GM12878 (cell line): ENCODE measurements at regions not wholly inside any gene's neighbourhood (a gene's known extent, or its start where the extent isn't known, plus 50 kb on each side); places are given as distances from the start of the nearest gene placed in this dataset.

Source experiments
- ATAC-seq: fragments of 200-7000 bp; cut with Tn5 transposase; 3 replicates; pipeline ENCODE4 v1.9.1; 2020; ENCODE audit warnings: mild to moderate bottlenecking, moderate library complexity
- BruUV-seq: library from RNA; stranded (reverse); fragments of 400-500 nt; replicated peaks from 2 replicates; lab custom pipeline; 2021; lab: Mats Ljungman, UMichigan
- CTCF ChIA-PET: fragments of 300-600 bp; sonication (Branson Sonifier 250); formaldehyde crosslinking; extraction: SDS; loops from one replicate; lab custom pipeline; 2021; ENCODE audit warnings: inconsistent platforms; lab: Yijun Ruan, JAX
- POLR2A ChIA-PET: fragments of 350-600 bp; formaldehyde crosslinking; extraction: SDS; loops from one replicate; lab custom pipeline; 2021; ENCODE audit warnings: inconsistent platforms; lab: Charles Lee
- RAD21 ChIA-PET: fragments of 300-600 bp; sonication (Branson Sonifier 250); formaldehyde crosslinking; loops from one replicate; lab custom pipeline; 2023; ENCODE audit warnings: antibody characterized with exemption; ENCODE audit not compliant: unreplicated experiment; lab: Charles Lee
- SMC1A ChIA-PET: fragments of 300-600 bp; sonication (Branson Sonifier 250); formaldehyde crosslinking; loops from one replicate; lab custom pipeline; 2023; ENCODE audit not compliant: unreplicated experiment, uncharacterized antibody; lab: Charles Lee
- DNase-seq: peaks from one replicate; pipeline ENCODE4 v3.0.0-alpha.2; 2011; ENCODE audit warnings: low read depth, low spot score
- FAIRE-seq: peaks from 3 replicates; lab custom pipeline; 2011; peaks lifted over from hg19 to GRCh38; lab: Jason Lieb, UNC
- H2AFZ ChIP-seq: 2 replicates; pipeline ENCODE4 v1.6.0; 2011; ENCODE audit warnings: low read depth, low read length, control low read depth; ENCODE audit not compliant: control insufficient read depth
- H3K27ac ChIP-seq: 2 replicates; pipeline ENCODE4 v1.5.1; 2011; ENCODE audit warnings: control low read depth; ENCODE audit not compliant: control insufficient read depth, insufficient read depth
- H3K27me3 ChIP-seq, 2 experiments: replicated peaks in 1 of 2; 2 replicates each; pipeline versions ENCODE4 v1.6.0 to v1.6.1; 2011; ENCODE audit warnings: low read length in 1 of 2; ENCODE audit not compliant: control insufficient read depth in 2 of 2, insufficient read depth in 2 of 2
- H3K36me3 ChIP-seq, 2 experiments: 2 replicates each; pipeline ENCODE4 v1.5.1; 2011; ENCODE audit warnings: low read length in 1 of 2; ENCODE audit not compliant: control insufficient read depth in 2 of 2, insufficient read depth in 2 of 2
- H3K4me1 ChIP-seq: 2 replicates; pipeline ENCODE4 v1.6.1; 2011; ENCODE audit warnings: mild to moderate bottlenecking, low read length, moderate library complexity, mixed read lengths; ENCODE audit not compliant: control insufficient read depth, insufficient read depth
- H3K4me2 ChIP-seq: 2 replicates; pipeline ENCODE4 v1.6.0; 2011; ENCODE audit warnings: control low read depth; ENCODE audit not compliant: control insufficient read depth, insufficient read depth
- H3K4me3 ChIP-seq: fragments of 200-600 bp; sonication (generic); 2 replicates; pipeline ENCODE4 v1.5.1; 2016
- H3K79me2 ChIP-seq: 2 replicates; pipeline ENCODE4 v1.6.0; 2011; ENCODE audit warnings: low read length; ENCODE audit not compliant: control insufficient read depth, insufficient read depth
- H3K9ac ChIP-seq: 2 replicates; pipeline ENCODE4 v1.8.0; 2011; ENCODE audit warnings: low read length, control low read depth, mixed read lengths; ENCODE audit not compliant: control insufficient read depth, insufficient read depth
- H3K9me3 ChIP-seq: replicated peaks from 3 replicates; pipeline ENCODE4 v1.5.1; 2011; ENCODE audit warnings: mild to moderate bottlenecking, low read length; ENCODE audit not compliant: control insufficient read depth, insufficient read depth
- H4K20me1 ChIP-seq: 2 replicates; pipeline ENCODE4 v1.6.0; 2011; ENCODE audit not compliant: control insufficient read depth, insufficient read depth
- CREB1 ChIP-seq: IDR thresholded peaks from 2 replicates; pipeline ENCODE4 v1.6.1; 2012; ENCODE audit warnings: low read depth, mild to moderate bottlenecking, inconsistent platforms
- ELK1 ChIP-seq: IDR thresholded peaks from 2 replicates; pipeline ENCODE4 v1.6.1; 2012; ENCODE audit warnings: low read depth, low read length, improper control_type of control experiment
- EP300 ChIP-seq, 2 experiments: fragments of 150-350 bp in 1 of 2; IDR thresholded peaks; 2 replicates each; pipeline ENCODE4 v1.6.1; 2011 to 2012; ENCODE audit warnings: low read depth in 2 of 2, low read length in 2 of 2, borderline replicate concordance in 1 of 2, improper control_type of control experiment in 1 of 2, inconsistent platforms in 1 of 2; ENCODE audit not compliant: control insufficient read depth in 1 of 2
- FOS ChIP-seq: IDR thresholded peaks from 3 replicates; pipeline ENCODE4 v1.6.1; 2011; ENCODE audit warnings: borderline replicate concordance; ENCODE audit not compliant: insufficient read length; ENCODE audit errors: extremely low read depth
- GABPA ChIP-seq: IDR thresholded peaks from 2 replicates; pipeline ENCODE4 v1.6.1; 2014; ENCODE audit warnings: antibody characterized with exemption, low read depth, mild to moderate bottlenecking, inconsistent platforms
- IKZF1 ChIP-seq: fragments of 450-650 bp; conservative IDR thresholded peaks from 2 replicates; pipeline ENCODE4 v1.6.1; 2017; ENCODE audit warnings: antibody characterized with exemption, mild to moderate bottlenecking
- LARP7 ChIP-seq: fragments of 450-650 bp; IDR thresholded peaks from 2 replicates; pipeline ENCODE4 v1.6.1; 2017; ENCODE audit warnings: mild to moderate bottlenecking
- MYB ChIP-seq: fragments of 150-350 bp; IDR thresholded peaks from 2 replicates; pipeline ENCODE4 v1.6.1; 2014; ENCODE audit warnings: mild to moderate bottlenecking, low read depth, low read length, borderline replicate concordance
- NR2F1 ChIP-seq: fragments of 450-650 bp; conservative IDR thresholded peaks from 2 replicates; pipeline ENCODE4 v1.6.1; 2017; ENCODE audit warnings: mild to moderate bottlenecking
- RB1 ChIP-seq: fragments of 450-650 bp; formaldehyde crosslinking; IDR thresholded peaks from 2 replicates; pipeline ENCODE4 v1.6.1; 2017; ENCODE audit warnings: mild to moderate bottlenecking, borderline replicate concordance
- RBBP5 ChIP-seq: fragments of 200-600 bp; sonication (generic); conservative IDR thresholded peaks from 2 replicates; pipeline ENCODE4 v1.6.1; 2016
- RUNX3 ChIP-seq: IDR thresholded peaks from 2 replicates; pipeline ENCODE4 v1.6.1; 2012; ENCODE audit warnings: low read length, inconsistent platforms
- SIX5 ChIP-seq: IDR thresholded peaks from 2 replicates; pipeline ENCODE4 v1.6.1; 2011; ENCODE audit warnings: mild to moderate bottlenecking, low read depth, low read length, moderate library complexity; ENCODE audit not compliant: severe bottlenecking
- SMAD5 ChIP-seq: IDR thresholded peaks from 2 replicates; pipeline ENCODE4 v1.6.1; 2016; ENCODE audit warnings: antibody characterized with exemption, low read depth
- STAT1 ChIP-seq: fragments of 450-650 bp; conservative IDR thresholded peaks from 2 replicates; pipeline ENCODE4 v1.6.1; 2014; ENCODE audit warnings: antibody characterized with exemption, mild to moderate bottlenecking
- SUZ12 ChIP-seq: fragments of 200-600 bp; sonication (generic); IDR thresholded peaks from one replicate; pipeline ENCODE4 v1.6.1; 2018; ENCODE audit warnings: antibody characterized with exemption, mild to moderate bottlenecking; ENCODE audit not compliant: unreplicated experiment
- WGBS: methylation state at CpG from one replicate; pipeline ENCODE4 v1.1.6; 2016; ENCODE audit warnings: low lambda C conversion rate; ENCODE audit not compliant: insufficient replicate concordance, insufficient coverage; ENCODE audit errors: missing lambda C conversion rate; 5-methylcytosine and 5-hydroxymethylcytosine counted together
- in situ Hi-C: fragments of 300-500 bp; cut with MboI; formaldehyde crosslinking; loops from 9 replicates; pipeline ENCODE4 v1.14.3; 2018; ENCODE audit warnings: mixed read lengths
- intact Hi-C: fragments of 100-400 bp; cut with micrococcal nuclease; formaldehyde crosslinking; loops from one replicate; pipeline ENCODE4 v1.14.2; 2022; ENCODE audit not compliant: unreplicated experiment
- TF ChIP-seq, protein P1 (sequence below): fragments of 450-650 bp; IDR thresholded peaks from 2 replicates; pipeline ENCODE4 v1.6.1; 2014; ENCODE audit warnings: mild to moderate bottlenecking

- no peak for ATAC-seq
- DNase-seq, result no peak
- RAD21 ChIA-PET, result no interaction called here
- no peaks in the 10 kb centered on the region for H3K27me3 ChIP-seq
- no peaks in the 10 kb centered on the region for H3K4me1 ChIP-seq
- H3K36me3 ChIP-seq, result no peaks in the 10 kb centered on the region
- BruUV-seq, result no TSS peak
- TF ChIP-seq RBBP5 (no peak), SUZ12 (no peak), NR2F1 (no peak), STAT1 (no peak), RUNX3 (no peak), SIX5 (no peak), MYB (no peak), ELK1 (no peak), IKZF1 (no peak), FOS (no peak), RB1 (no peak), EP300 (IDR thresholded peaks at IDR 0.05; ENCODE audit: borderline replicate concordance in 1 of 2, control insufficient read depth in 1 of 2, low read depth in 2 of 2, low read length in 2 of 2) (no peak), GABPA (no peak), CREB1 (no peak), LARP7 (no peak), SMAD5 (no peak)
- TF ChIP-seq, protein P1, sequence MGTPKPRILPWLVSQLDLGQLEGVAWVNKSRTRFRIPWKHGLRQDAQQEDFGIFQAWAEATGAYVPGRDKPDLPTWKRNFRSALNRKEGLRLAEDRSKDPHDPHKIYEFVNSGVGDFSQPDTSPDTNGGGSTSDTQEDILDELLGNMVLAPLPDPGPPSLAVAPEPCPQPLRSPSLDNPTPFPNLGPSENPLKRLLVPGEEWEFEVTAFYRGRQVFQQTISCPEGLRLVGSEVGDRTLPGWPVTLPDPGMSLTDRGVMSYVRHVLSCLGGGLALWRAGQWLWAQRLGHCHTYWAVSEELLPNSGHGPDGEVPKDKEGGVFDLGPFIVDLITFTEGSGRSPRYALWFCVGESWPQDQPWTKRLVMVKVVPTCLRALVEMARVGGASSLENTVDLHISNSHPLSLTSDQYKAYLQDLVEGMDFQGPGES, result no peak
- TF ChIP-seq, all 136 proteins: peak for 0
- Histone ChIP-seq H3K79me2 (no peaks in the 10 kb centered on the region), H2AFZ (no peak overlapping the region), H3K4me2 (no peak overlapping the region), H4K20me1 (no peaks in the 10 kb centered on the region), H3K9me3 (no peaks in the 10 kb centered on the region), H3K27ac (no peak overlapping the region), H3K9ac (no peak overlapping the region), H3K4me3 (no peak overlapping the region)
- intact Hi-C loops, result no loop called here
- no peak for FAIRE-seq
- 4% methylated on average over 3 of the region's 3 CpGs for WGBS
- CTCF ChIA-PET, result no interaction called here
- SMC1A ChIA-PET, result interaction anchor here (1.7 kb wide), 1 partner anchor 8 kb away, joined by 4 read pairs; no protein-coding TSS in a partner anchor
- in situ Hi-C loops, result no loop called here
- POLR2A ChIA-PET, result no interaction called here
Observed at GRCh38 chr3:63029326-63029725, 154.1 kb upstream of the CADPS start.
